Adrenal gland (tissue), 5 donors: ENCODE measurements at regions not wholly inside any gene's neighbourhood (a gene's known extent, or its start where the extent isn't known, plus 50 kb on each side); places are given as distances from the start of the nearest gene placed in this dataset.

ENCODE experiments used
- POLR2A ChIP-seq, 2 donors: fragments of 450-650 bp; IDR thresholded peaks; one replicate each; pipeline ENCODE4 v1.6.1; 2017; ENCODE audit warnings: antibody characterized with exemption in 2 of 2, mild to moderate bottlenecking in 2 of 2, moderate library complexity in 1 of 2
- TF ChIP-seq, protein P1 (sequence below), 6 experiments: fragments of 450-650 bp in 4 of 6; fragments of 200-600 bp in 2 of 6; sonication (generic) in 1 of 6; IDR thresholded peaks; 1 replicate in 5 of 6; 2 replicates in 1 of 6; pipeline versions ENCODE4 v1.5.1 to v1.8.0; 2016 to 2021; ENCODE audit warnings: antibody characterized with exemption in 6 of 6, mild to moderate bottlenecking in 2 of 6, moderate library complexity in 1 of 6
- donor health status: DM: no; HTN: no; CAD: no.

DNA sequence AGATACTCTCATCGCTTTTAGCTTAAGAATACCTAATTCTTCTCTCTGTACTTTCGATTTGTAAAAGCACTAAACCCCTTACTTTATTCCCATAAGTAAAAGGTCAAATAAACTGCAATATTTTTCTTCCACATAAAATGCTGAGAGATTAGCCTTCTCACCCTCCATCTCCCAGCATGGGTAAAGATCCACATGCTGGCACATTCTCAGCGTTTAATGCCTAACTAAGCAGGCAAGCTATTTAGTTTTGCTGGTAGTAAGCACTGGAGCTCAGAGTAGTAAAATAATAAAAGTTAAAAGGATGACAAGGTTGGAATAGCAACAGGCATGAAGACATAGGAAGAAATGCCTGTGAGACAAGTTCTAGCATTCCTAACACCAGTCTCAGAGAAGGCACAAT, 65.9 kb upstream of the NEBL start:
- TF ChIP-seq, protein P1, sequence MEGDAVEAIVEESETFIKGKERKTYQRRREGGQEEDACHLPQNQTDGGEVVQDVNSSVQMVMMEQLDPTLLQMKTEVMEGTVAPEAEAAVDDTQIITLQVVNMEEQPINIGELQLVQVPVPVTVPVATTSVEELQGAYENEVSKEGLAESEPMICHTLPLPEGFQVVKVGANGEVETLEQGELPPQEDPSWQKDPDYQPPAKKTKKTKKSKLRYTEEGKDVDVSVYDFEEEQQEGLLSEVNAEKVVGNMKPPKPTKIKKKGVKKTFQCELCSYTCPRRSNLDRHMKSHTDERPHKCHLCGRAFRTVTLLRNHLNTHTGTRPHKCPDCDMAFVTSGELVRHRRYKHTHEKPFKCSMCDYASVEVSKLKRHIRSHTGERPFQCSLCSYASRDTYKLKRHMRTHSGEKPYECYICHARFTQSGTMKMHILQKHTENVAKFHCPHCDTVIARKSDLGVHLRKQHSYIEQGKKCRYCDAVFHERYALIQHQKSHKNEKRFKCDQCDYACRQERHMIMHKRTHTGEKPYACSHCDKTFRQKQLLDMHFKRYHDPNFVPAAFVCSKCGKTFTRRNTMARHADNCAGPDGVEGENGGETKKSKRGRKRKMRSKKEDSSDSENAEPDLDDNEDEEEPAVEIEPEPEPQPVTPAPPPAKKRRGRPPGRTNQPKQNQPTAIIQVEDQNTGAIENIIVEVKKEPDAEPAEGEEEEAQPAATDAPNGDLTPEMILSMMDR (IDR thresholded peaks at IDR 0.05) = no peak
- TF ChIP-seq POLR2A (IDR thresholded peaks at IDR 0.05) = no peak
